ENCODE measurements at regions not wholly inside any gene's neighbourhood (a gene's known extent, or its start where the extent isn't known, plus 50 kb on each side); places are given as distances from the start of the nearest gene placed in this dataset.

DNA sequence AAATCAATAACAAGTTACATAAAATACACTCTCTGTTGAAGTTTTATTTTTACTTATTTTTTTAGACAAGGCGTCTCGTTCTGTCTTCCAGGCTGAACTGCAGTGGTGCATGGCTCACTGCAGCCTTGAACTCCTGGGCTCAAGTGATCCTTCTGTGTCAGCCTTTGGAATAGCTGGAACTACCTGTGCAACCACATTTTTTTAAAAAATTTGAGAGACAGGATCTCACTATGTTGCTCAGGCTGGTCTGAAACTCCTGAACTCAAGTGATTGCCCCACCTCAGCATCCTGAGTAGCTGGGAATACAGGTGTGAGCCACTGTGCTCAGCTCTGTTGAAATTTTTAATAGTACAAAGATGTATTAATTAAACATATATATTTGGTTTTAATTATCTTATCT, 614.3 kb upstream of the ARRDC4 start:
- no peak for DNase-seq (ENCODE audit: low read depth)

- no peak for DNase-seq (ENCODE audit: low read depth)
Observed at GRCh38 chr15:97350813-97351212, 609.7 kb upstream of the ARRDC4 start.

DNA sequence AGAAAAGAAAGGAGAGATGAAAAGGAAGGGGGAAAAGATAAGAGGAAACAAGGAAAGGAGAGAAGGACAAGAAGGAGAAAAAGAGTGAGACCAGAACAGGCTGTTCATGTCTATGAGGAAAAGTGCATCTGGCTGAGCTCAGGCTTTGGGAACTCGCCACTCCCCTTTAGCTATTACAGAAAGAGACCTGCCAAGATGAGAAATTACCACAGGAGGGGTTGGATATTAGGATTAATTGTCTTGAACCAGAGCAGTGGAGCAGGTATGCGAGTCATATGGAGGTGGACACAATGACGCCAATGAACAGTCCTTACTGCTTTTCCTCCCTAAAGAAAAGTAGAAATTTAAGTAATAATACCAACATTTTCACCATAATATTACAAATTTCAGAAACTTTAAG, 577.0 kb upstream of the ARRDC4 start:
- DNase-seq (ENCODE audit: low read depth) = no peak

DNA sequence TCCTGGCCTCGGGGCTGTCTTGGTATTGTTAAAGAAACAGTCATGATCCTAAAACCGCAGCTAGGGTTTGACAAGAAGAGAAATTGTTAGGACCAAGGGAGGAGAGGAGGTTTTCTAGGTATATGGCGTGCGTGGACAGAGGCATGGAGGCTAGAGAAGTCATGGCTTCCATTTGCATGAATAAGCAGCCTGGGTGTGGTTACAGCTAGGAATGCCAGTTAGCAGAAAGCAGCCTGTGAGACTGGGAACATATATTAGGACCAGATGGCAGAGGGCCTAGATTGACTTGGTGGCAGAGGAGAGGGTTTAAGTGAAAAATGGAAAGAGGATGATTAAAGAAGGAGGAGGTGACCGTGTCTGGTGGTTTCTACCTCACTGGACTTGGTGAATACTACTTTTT, 573.6 kb upstream of the ARRDC4 start:
- DNase-seq (ENCODE audit: low read depth) = no peak

- no peak for DNase-seq (ENCODE audit: low read depth)
Observed at GRCh38 chr15:97401195-97401594, 559.3 kb upstream of the ARRDC4 start.

GRCh38 chr15:97401970-97402369, 558.5 kb upstream of the ARRDC4 start:
- no peak for DNase-seq (ENCODE audit: low read depth)

DNA sequence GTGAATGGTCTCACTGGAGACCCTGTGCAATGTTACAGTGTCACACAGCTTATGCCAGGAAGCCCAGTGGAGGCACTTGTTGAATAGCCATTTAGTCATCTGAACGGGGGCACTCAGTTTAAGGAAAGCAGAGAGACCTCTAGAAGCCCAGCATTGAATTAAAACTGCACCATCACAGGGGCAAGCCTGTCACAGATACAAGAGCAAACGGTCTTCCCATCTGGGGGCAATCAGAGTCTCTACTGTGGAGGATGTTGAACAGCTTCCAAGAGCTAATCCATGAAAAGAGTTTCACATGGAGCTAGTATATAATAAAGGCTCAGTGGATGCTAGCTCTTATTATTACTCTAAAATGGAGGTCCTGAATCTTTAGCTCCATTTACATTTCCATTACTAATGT, 553.7 kb upstream of the ARRDC4 start:
- DNase-seq (ENCODE audit: low read depth) = no peak

- no peak for DNase-seq (ENCODE audit: low read depth)
Observed at GRCh38 chr15:97410897-97411575, 549.5 kb upstream of the ARRDC4 start.

DNA sequence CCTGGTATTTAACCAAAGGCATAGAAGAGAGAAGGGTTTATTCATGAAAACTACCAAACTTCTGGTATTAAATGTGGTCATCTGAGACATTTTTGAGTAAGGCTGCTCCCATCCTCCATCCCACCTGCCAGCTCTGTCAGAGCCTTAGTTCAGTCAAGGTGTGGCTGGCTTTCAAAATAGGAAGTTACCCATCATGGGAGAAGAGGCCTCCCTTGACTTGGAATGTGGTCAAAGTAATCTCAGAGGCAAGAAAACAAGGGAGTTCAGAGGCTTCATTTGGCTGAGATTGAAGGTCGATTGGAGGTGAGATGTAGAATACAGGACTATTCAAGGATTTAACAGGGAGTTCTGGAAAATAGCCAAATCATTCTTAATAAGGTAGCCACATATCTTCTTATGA, 540.4 kb upstream of the ARRDC4 start:
- DNase-seq (ENCODE audit: low read depth) = no peak

DNA sequence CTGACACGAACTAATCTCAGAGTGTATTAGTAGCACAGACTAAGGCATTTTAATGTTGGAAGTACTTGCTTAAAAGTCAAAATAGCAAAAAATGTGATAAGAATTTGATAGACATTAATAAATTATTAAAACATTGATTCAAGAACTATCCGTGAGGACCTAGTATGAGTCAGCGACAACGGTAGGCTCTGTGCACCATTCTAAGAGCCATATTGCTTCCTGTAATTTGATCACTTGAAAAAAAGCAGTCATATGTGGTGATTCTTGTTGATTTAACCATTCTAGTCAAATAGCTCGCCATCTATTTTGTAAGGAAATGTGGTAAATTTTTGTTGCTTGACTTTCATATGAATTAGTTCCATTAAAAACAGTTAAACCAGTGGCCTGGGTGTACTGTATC, 534.9 kb upstream of the ARRDC4 start:
- no peak for DNase-seq (ENCODE audit: low read depth)

DNA sequence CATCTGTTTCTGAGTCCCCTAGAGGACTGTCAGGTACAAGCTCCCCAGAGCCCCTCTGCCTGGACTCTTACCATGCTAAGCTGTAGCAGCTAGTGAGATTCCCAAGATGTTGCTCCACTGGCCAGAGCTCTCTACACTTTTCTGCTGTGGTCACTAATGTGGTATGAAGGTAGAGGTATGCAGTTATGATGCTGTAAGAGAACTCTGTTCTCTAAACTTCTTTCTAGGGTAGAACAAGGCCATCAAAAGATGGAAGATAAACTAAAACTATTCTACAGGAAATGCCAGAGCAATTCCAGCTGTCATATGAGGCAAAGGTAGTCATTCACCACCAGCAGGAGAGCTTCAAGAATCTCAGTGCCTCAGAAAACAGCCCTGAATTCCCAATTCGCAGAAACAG, 517.4 kb upstream of the ARRDC4 start:
- no peak for DNase-seq (ENCODE audit: low read depth)

DNA sequence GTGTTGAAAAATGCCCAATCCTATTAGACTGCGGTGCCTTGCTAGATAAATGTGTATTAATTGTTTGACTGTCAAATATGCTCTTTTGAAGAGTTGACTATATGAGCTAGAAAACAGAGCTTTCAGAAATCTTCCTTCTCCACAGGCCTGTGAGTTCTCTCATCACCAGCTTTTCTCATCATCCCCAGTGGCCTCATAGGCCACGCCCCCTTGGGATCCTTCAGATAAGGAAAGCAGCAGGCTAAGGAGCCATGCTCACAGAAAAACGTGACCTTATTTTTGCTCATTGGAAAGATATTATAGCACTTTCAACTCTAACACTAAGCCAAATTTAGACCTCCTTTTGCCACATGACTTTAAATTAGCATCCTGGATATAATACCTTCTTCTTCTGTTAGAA, 514.4 kb upstream of the ARRDC4 start:
- no peak for DNase-seq (ENCODE audit: low read depth)

GRCh38 chr15:97456521-97457202, 503.8 kb upstream of the ARRDC4 start:
- no peak for DNase-seq (ENCODE audit: low read depth)

DNA sequence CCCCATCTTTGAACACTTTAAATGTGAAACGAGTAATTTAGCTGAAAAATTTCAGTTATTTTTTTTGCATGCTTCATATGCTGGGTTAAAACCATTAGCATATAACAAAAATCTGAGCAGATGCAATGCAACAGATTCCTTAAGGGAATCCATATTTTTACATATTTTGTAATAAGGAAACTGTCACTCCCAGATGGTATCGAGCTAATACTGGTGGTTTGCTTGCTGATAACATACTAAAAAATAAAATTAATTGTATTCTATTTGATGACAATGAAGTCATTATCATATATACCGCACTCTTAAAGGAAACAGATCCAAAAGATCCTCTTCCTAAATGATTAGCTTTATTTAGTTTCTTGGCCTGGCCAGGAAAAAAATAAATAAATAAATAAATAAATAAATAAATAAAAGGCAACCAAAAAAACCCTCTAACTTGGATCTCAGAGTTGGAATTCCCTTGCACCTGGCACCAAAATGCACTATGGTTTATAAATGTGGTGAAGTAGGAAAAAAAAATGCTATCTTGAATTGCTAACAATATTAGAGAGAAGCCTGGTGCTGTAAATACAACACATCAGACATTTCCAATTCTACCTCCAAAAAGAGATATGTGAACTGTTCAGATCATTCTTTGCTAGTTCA, 503.2 kb upstream of the ARRDC4 start:
- no peak for DNase-seq (ENCODE audit: low read depth)

DNA sequence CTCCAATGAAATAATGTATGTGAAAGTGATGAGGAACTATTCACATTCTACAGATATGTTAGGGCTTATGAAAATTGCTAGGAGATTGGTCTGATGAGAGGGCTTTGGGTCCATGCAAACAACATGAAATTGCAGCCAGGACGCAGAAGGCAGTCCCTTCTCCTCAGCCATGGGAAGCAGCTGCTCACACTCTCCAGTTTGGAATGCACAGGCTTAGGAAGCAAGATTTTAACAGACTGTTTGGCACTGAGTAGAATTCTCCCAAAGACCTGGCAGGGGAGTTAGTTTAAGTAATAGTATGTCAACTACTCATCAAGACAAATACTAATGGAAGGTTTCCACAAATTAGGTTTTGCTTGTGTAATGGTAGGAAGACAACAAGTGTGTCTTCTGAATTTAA, 500.7 kb upstream of the ARRDC4 start:
- no peak for DNase-seq (ENCODE audit: low read depth)

GRCh38 chr15:97461226-97461625, 499.3 kb upstream of the ARRDC4 start:
- no peak for DNase-seq (ENCODE audit: low read depth)

- DNase-seq (ENCODE audit: low read depth) = no peak
Observed at GRCh38 chr15:97463696-97464095, 496.8 kb upstream of the ARRDC4 start.

DNA sequence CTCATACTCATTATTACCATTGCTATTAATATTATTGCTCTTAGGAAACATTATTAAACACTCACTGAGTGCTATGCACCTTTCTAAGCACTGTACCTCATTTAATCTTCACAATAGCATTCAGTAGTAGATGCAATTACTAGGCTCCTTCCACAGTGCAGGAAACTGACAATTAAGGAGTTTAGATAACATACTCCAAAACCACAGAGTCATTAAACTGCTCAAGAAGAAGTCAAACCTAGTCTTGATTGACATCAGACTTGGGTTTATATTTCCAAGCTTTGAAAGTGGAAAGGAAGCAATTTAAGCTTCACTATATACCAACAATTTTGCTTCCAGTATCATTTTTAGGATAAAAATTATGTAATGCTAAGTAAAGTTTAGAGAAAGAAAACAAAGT, 490.1 kb upstream of the ARRDC4 start:
- DNase-seq (ENCODE audit: low read depth) = no peak

DNA sequence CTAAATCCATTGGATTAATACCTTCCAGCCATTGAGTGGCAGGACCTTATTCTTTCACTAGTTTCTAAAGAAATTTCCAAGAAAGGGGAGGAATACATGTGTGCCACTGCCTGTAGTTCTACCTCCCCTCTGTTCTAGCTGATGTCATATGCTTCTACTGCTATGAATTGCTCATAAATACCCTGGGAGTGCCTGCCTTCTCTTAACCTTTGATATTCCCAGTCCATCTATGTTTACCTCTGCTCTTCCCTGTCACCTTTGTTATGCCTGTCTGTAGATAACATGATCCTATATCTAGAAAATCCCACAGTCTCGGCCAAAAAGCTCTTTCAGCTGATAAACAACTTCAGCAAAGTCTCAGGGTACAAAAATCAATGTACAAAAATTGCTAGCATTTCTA, 486.9 kb upstream of the ARRDC4 start:
- DNase-seq (ENCODE audit: low read depth) = no peak

GRCh38 chr15:97479957-97480356, 480.5 kb upstream of the ARRDC4 start:
- no peak for DNase-seq (ENCODE audit: low read depth)

- no peak for DNase-seq (ENCODE audit: low read depth)
Observed at GRCh38 chr15:97482521-97482920, 478.0 kb upstream of the ARRDC4 start.

- DNase-seq (ENCODE audit: low read depth) = no peak
Observed at GRCh38 chr15:97483232-97483631, 477.3 kb upstream of the ARRDC4 start.

GRCh38 chr15:97490429-97490828, 470.1 kb upstream of the ARRDC4 start:
- DNase-seq (ENCODE audit: low read depth) = no peak

GRCh38 chr15:97501291-97501690, 459.2 kb upstream of the ARRDC4 start:
- no peak for DNase-seq (ENCODE audit: low read depth)
